ENCODE measurements at regions not wholly inside any gene's neighbourhood (a gene's known extent, or its start where the extent isn't known, plus 50 kb on each side); places are given as distances from the start of the nearest gene placed in this dataset.

- TF ChIP-seq CTCF (IDR thresholded peaks at IDR 0.05; ENCODE audit: low read length) (no peak), EZH2 (optimal IDR thresholded peaks at IDR 0.05; ENCODE audit: low read depth, low read length) (no peak), EZH2phosphoT487 (IDR thresholded peaks at IDR 0.05; ENCODE audit: low read length) (no peak)
These were observed 117.3 kb upstream of the TNC start for GRCh38 chr9:115235221-115235620.
